GM18951 (cell line): ENCODE measurements at regions not wholly inside any gene's neighbourhood (a gene's known extent, or its start where the extent isn't known, plus 50 kb on each side); places are given as distances from the start of the nearest gene placed in this dataset.

Source experiments
- POLR2A ChIP-seq: IDR thresholded peaks from 4 replicates; pipeline ENCODE4 v1.6.1; 2011; ENCODE audit warnings: mild to moderate bottlenecking; ENCODE audit not compliant: insufficient read length, insufficient read depth; ENCODE audit errors: extremely low read depth
- in situ Hi-C: fragments of 300-500 bp; cut with MboI; formaldehyde crosslinking; loops from one replicate; pipeline ENCODE4 v1.12.0; 2022; ENCODE audit warnings: low sequenced_read_pairs, mixed read lengths, inconsistent platforms; ENCODE audit not compliant: unreplicated experiment

GRCh38 chr3:153614140-153614539 lies 452.1 kb downstream of the RAP2B start:
- in situ Hi-C loops = no loop called here
- TF ChIP-seq POLR2A = no peak

GRCh38 chr3:153614563-153614962 lies 452.5 kb downstream of the RAP2B start:
- no peak for TF ChIP-seq POLR2A
- in situ Hi-C loops = no loop called here

GRCh38 chr3:153615863-153616262 lies 453.8 kb downstream of the RAP2B start:
- in situ Hi-C loops = no loop called here
- TF ChIP-seq POLR2A = no peak

GRCh38 chr3:153617463-153617862 lies 455.4 kb downstream of the RAP2B start:
- no peak for TF ChIP-seq POLR2A
- in situ Hi-C loops = no loop called here

- in situ Hi-C loops = no loop called here
- TF ChIP-seq POLR2A = no peak
Measured at GRCh38 chr3:153618176-153618575, 456.1 kb downstream of the RAP2B start.

- no peak for TF ChIP-seq POLR2A
- in situ Hi-C loops = no loop called here
Measured at GRCh38 chr3:153619268-153619667, 457.2 kb downstream of the RAP2B start.

- TF ChIP-seq POLR2A = no peak
- in situ Hi-C loops = no loop called here
Measured at GRCh38 chr3:153621953-153622352, 459.9 kb downstream of the RAP2B start.

- in situ Hi-C loops = no loop called here
- no peak for TF ChIP-seq POLR2A
Measured at GRCh38 chr3:153623834-153624233, 461.8 kb downstream of the RAP2B start.

- no peak for TF ChIP-seq POLR2A
- in situ Hi-C loops = no loop called here
Measured at GRCh38 chr3:153624310-153625030, 462.4 kb downstream of the RAP2B start.

- TF ChIP-seq POLR2A = no peak
- in situ Hi-C loops = no loop called here
Measured at GRCh38 chr3:153625506-153625905, 463.5 kb downstream of the RAP2B start.

- in situ Hi-C loops = no loop called here
- TF ChIP-seq POLR2A = no peak
Measured at GRCh38 chr3:153626158-153626557, 464.1 kb downstream of the RAP2B start.

- in situ Hi-C loops = no loop called here
- TF ChIP-seq POLR2A = no peak
Measured at GRCh38 chr3:153628591-153628990, 466.6 kb downstream of the RAP2B start.

- in situ Hi-C loops = no loop called here
- TF ChIP-seq POLR2A = no peak
Measured at GRCh38 chr3:153629148-153629547, 467.1 kb downstream of the RAP2B start.

- in situ Hi-C loops = no loop called here
- no peak for TF ChIP-seq POLR2A
Measured at GRCh38 chr3:153631102-153631501, 469.1 kb downstream of the RAP2B start.

- in situ Hi-C loops = no loop called here
- TF ChIP-seq POLR2A = no peak
Measured at GRCh38 chr3:153631664-153632063, 469.6 kb downstream of the RAP2B start.
